NCI-H345 treated with DMSO at 0.1 percent for 48 hours (cell line): ENCODE measurements at regions not wholly inside any gene's neighbourhood (a gene's known extent, or its start where the extent isn't known, plus 50 kb on each side); places are given as distances from the start of the nearest gene placed in this dataset.

Experiments
- DNase-seq: peaks from one replicate; lab custom pipeline; 2025; ENCODE audit not compliant: unreplicated experiment; lab: John Stamatoyannopoulos, UW

DNA sequence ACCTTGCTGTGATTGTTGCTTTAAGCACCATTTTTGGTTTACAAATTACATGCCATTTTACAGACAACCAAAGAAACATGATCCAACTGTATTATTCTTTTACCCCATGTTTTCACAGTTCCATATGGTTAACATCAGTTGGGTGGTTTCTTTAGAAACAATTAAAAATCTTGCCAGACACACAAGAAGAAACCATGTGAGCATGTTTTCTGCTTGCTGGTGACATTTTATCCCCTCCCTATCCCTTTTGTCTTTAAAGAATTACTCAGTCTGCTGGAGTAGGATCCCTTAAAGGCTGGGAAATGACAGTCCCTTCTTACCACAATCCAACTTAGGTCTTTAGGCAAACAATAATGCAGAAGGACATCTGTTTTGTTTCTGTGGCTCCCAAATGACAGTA, 121.8 kb upstream of the PLXNC1 start:
- DNase-seq: no peak

DNA sequence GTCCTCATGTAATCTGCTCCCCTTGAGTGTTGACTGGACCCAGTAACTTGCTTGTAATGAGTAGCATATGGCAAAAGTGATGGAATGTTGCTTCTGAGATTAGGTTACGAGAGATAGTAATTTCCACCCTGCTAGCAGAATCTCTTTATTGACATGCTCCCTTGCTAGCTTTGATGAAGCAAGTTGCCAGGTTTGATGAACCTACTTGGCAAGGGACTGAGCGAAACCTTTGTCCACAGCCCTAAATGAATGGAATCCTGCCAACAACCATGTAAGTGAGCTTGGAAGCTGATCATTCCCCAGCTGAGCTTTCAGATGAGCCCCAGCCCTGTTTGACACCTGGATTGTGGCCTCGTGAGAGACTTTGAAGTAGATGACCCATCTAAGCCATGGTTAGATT, 120.8 kb upstream of the PLXNC1 start:
- DNase-seq: no peak

DNA sequence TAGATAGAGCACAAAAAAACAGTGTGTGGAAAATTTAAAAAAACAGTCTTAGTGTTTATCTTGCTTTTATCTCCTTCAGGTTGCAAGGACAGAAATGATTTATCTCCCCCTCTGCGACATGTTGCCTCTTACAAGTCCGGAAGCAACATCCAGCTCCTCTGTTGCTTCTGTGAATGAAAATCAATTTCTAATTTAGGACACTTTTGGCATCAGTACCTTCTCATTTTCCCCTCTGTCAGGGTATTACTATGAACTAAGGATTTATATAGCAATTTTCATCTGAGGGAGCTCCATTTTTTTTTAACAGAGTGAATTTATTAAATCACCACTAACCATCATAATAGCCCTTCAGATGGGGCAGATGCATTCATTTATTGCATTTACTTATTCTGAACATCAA, 116.6 kb upstream of the PLXNC1 start:
- DNase-seq: no peak

GRCh38 chr12:94032368-94032767, 116.0 kb upstream of the PLXNC1 start:
- no peak for DNase-seq

GRCh38 chr12:94033101-94033500, 115.3 kb upstream of the PLXNC1 start:
- DNase-seq: no peak

- no peak for DNase-seq
Measured at GRCh38 chr12:94033784-94034183, 114.6 kb upstream of the PLXNC1 start.

GRCh38 chr12:94037444-94037843, 110.9 kb upstream of the PLXNC1 start:
- DNase-seq: no peak

DNA sequence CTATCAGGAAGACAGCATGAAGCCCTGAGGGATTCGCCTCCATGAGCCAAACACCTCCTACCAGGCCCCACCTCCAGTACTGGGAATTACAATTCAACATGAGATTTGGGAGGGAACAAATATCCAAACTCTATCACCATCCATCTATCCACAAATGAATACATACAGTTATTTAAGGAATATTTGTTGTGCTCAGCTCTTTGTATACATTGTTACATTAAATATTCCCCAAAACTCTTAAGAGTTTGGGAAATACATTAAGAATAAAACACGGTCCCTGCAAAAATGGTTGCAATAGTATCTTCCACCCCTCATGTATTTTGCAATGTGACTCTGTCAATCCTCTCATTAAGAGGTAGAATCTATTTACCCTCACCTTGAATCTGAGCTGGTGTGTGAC, 109.8 kb upstream of the PLXNC1 start:
- no peak for DNase-seq

DNA sequence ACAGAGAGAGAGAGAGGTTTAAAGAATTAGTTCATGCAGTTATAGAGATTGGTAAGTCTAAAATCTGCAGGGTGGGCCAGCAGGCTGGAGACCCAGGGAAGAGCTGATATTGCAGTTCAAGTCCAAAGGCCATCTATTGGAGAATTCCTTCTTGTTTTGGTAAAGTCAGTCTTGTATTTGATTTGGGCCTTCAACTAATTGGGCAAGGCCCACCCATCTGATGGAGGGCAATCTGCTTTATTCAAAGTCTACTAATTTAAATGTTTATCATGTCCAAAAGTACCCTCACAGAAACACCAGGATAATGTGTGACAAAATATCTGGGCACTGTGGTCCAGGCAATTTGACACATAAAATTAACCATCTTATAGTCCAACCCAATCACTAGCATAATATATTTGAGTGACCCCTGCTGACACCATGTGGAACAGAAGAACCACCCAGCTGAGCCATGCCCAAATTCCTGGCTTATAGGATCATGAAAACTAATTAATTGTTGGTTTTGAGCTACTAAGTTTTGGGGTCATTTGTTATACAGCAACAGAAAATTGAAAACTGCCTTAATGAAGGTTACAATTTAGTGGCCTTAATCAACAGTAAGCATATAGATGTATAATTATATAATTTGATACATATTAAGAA, 109.1 kb upstream of the PLXNC1 start:
- no peak for DNase-seq

GRCh38 chr12:94039914-94040313, 108.5 kb upstream of the PLXNC1 start:
- DNase-seq: no peak

GRCh38 chr12:94041850-94042249, 106.5 kb upstream of the PLXNC1 start:
- no peak for DNase-seq

- DNase-seq: no peak
Measured at GRCh38 chr12:94042321-94042720, 106.1 kb upstream of the PLXNC1 start.

DNA sequence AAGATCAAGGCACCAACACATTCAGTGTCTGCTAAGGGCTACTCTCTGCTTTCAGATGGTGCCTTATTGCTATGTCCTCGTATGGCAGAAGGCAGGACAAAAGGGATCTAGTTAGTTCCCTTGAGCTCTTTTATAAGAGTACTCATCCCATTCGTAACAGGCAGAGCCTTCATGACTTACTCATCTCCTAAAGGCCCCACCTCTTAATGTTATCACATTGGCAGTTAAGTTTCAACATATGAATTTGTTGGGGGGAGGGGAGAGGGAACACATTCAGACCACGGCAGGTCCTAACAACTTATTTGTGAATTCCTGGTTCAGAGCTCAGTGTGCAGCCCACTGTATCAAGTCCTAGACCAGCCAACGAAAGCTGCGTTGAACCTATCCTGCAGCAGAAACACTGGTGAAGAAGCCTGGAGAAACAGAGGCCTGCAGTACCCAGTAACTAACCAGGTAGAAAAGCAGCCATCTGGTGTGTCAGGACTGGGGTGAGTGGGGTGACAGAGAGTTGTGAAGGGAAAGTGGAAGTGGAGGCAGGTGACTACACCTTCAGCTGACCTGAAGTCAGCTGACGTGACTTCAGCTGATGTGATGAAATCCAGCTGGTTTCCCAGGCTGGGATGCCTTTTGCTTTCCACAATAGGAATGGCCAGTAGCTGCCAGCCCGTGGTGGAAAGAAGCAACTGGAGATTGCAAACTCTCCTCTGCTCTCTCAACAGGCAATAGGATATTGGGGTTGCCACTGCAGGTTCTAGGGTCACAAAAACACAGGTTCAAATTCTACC, 101.6 kb upstream of the PLXNC1 start:
- DNase-seq: no peak

DNA sequence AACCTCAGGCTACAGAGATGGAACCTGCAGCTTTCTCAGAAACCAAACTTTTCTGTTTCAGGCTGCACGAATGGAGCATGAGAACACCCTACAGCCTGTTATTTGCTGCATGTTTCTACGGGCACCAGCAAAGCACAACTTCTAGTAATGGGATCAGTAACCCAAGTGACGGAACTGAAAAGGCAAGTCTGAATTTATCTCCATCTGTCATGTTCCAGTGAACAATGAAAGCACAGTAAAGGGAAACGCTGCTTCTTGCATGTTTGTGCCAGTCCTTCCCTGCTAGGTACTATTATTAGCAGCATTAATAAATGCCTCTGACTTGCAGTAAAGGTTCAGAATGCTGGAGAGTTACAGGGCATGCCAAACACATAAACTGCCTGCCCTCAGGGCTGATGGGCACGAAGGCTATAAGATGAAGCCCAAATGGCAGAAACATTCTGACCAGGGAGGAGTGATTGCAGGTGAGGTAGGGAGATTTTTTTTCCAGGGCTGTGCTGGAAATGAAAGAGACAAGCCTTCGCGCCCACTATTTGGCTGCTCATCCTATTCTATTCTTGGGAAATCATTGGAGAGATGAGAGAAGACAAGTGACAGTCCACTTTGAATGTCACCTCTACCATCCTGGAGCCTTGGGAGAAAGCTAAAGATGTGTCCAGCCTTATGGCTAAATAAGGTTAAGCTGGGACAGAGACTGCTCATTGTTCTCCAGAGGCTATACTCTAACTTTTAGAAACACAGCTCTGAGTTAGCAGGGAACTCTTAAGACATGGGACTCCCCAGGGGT, 100.4 kb upstream of the PLXNC1 start:
- DNase-seq: no peak

DNA sequence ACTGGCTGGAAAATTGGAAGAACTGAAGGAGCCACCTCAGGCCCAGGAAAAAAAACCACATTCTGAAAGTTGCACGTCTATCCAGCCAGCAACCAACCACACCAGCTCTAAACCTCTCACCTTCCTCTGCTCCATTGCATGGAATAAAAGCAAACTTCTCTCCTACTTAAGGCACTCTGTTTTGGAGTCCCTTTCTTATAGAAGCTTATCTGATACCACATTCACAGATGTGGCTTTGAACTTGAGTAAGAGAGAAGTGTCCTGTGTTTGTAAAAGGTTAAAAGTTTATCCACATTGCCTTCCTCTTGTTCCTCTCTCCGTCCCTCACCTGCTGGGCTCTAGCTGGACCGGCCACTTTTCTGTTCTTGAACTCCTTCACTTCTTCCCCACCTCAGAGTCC, 99.6 kb upstream of the PLXNC1 start:
- no peak for DNase-seq

GRCh38 chr12:94049718-94050117, 98.7 kb upstream of the PLXNC1 start:
- DNase-seq: no peak

DNA sequence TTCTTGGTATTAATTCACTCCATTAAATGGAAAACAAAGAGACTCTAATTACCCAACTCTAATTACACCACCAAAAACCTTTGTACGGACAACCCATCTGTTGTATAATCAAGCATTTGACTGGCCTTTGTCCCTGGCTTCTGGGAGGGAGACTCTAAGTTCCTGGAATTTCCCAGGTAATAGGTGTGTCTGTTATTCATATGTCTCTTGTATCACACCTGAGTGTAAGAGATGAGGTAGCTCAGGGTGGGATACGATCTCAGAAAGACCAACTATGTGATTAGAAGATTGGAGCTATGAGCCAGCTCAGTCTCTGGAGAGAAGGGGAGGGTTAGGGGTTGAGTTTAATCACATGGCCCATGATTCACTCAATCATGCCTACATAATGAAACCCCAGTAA, 94.7 kb upstream of the PLXNC1 start:
- no peak for DNase-seq

- DNase-seq: no peak
Measured at GRCh38 chr12:94055528-94055927, 92.8 kb upstream of the PLXNC1 start.

- DNase-seq: no peak
Measured at GRCh38 chr12:94056419-94057158, 91.8 kb upstream of the PLXNC1 start.

- no peak for DNase-seq
Measured at GRCh38 chr12:94057262-94058151, 90.9 kb upstream of the PLXNC1 start.
